HG03196 (cell line): ENCODE measurements at regions not wholly inside any gene's neighbourhood (a gene's known extent, or its start where the extent isn't known, plus 50 kb on each side); places are given as distances from the start of the nearest gene placed in this dataset.
"Not testable (repeated sequence)": the region's sequence is repeated elsewhere in the genome, so short reads cannot be mapped to it uniquely, and the experiment has no call there.

Experiments used
- ATAC-seq: cut with Tn5 transposase; IDR thresholded peaks from one replicate; pipeline ENCODE4 v1.9.1; 2021; ENCODE audit not compliant: unreplicated experiment

DNA sequence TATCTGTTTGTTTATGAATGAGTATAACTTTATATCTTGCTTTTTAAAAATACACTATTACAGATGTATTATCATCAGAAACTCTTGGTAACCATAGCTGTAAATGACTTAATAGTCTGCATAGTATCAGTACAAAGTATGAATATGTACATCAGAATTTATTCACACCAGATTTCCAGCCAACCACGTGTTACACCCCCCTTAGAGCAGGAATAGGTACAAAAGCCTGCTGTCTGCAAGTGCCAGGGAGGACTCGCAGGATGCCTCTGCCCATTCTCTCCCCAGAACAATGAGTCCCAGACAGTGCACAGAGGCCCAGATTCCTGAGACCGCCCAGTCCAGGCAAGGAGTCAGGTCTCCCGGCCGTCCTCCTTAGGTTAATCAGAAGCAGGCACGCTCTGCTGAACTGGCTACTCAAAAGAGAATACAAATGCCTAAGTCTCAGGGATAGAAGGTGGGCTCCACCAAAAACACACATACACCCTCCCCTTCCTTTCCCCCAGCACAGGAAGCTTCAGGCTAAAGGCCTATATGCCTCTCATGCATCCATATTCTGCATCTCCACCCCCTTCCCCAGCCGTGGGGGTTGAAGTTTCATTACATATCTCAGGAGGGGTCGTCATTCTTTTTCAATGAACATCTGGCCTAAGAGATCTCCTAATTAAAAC is 159.1 kb upstream of the CDH11 start:
- ATAC-seq: no peak

GRCh38 chr16:65279576-65279975 is 157.7 kb upstream of the CDH11 start:
- no peak for ATAC-seq

DNA sequence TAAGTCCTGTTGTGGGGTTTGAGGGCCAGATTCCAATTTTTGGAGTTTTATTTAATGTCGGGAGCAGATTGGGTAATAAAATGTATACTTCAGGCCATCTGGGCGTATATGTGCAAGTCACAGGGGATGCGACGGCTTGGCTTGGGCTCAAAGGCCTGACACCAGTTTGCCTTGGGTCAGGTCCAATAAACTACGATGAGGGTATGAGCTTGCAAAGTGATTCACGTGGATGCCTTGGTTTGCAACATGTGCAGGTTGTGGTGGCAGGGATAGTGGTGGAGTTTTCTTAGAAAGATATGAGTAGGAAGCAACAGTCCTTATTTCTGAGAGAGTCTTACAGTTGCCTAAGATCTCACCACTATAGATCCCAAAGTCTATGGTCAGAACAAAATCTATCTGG is 157.0 kb upstream of the CDH11 start:
- no peak for ATAC-seq

GRCh38 chr16:65274566-65274965 is 152.7 kb upstream of the CDH11 start:
- no peak for ATAC-seq

DNA sequence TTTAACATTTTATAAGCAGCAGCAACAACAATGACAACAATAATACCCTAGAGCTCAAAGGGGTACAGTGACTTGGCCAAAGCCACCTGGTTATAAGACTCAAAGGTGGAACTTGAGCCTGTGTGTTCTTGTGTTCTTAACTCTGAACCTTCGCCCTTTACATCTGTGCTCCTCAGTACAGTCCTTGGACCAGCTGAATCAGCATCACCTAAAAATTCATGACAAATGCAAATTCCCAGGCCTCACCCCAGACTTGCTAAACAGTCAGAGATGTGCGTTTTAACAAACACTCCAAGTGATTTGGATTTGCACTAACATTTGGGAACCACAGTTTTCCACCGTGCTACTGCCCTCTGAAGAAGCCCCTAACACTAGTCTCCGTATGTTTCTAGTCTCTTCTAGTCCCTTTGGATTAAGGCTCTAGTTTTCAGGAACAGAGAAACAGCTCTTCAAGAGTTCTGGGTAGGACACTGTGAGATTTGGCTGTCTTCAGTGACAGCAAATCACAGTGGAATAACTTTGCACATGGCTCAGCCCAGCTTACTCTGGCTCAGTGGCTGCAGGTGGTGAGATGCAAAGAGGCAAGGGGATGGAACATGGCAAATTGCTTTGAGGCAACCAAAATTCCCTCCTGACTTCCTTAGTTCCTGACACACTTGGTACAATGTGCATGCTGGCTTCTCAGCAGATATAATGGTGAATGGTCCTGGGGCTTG is 151.0 kb upstream of the CDH11 start:
- no peak for ATAC-seq

DNA sequence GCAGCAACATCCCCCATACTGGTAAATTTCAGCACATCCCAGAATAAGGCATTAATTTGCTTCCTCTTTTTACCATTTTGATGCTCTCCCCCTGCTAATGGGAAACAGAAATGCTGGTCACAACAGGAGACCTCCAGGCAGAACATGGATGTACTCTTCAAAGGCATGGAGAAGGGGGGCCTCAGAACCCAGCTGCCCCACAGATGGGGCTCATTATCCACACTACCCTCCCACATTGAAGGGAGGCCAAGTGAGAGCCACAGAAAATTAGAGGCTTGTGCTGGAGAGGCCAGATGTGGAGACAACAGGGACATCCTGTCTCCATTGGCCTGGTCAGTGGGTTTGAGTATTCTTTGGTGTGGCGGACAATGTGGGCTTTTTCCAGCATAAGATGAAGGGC is 150.1 kb upstream of the CDH11 start:
- ATAC-seq: no peak

DNA sequence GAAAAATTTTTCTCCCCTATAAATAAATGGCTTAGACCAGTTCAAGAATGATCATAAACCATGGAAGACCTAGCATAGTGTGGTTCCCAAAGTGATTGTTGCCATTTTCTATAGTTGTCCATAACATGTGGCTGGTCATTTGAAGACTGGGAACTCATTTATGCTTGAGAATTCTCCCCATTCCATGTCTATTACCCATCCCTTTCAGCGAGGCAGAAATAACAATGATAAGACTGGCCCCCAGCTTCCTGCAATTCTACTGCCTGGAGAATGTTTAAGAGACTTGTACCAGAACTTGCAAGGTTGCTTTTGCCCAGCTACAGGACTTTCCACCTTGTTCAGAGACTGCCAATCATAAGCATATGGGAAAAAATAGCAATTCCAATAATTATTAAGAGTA is 146.5 kb upstream of the CDH11 start:
- no peak for ATAC-seq

- ATAC-seq: no peak
Measured at GRCh38 chr16:65263896-65264295, 142.0 kb upstream of the CDH11 start.

GRCh38 chr16:65260746-65261145 is 138.9 kb upstream of the CDH11 start:
- no peak for ATAC-seq

- ATAC-seq: no peak
Measured at GRCh38 chr16:65254144-65254543, 132.3 kb upstream of the CDH11 start.

DNA sequence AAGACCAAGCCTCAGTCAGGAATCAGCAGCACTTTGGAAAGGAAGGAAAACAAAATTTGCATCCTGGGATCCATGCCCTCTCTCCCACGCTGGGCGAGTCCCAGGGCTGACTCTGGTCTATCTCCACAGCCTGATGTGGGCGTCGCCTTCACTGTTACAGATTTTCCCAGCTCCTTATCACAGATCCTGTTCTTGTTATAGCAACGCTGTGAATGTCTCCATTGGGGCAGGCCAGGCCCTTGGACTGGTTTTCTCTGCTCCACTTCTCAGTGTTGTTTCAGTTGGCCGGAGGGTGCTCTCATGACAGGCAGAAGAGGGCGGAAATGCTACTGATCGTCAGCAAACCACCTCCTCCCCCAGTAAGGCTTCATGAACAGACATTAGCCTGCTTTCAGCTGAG is 127.9 kb upstream of the CDH11 start:
- ATAC-seq: no peak

DNA sequence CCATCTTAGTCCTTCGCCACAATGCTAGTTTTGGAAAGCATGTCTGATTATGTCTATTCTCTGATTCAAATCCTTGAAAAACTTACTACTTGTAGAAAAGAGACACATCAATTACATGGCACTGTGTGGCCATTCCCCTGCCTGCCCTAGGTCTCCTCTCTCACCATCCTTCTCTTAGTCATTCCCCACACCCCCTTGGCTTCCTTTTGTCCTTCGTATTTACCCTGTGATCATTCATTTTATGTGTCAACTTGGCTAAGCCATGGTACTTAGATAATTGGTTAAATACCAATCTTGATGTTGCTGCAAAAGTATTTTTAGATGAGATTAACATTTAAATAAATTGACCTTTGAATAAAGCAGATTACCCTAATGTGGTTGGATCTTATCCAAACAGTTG is 122.9 kb upstream of the CDH11 start:
- ATAC-seq: no peak

DNA sequence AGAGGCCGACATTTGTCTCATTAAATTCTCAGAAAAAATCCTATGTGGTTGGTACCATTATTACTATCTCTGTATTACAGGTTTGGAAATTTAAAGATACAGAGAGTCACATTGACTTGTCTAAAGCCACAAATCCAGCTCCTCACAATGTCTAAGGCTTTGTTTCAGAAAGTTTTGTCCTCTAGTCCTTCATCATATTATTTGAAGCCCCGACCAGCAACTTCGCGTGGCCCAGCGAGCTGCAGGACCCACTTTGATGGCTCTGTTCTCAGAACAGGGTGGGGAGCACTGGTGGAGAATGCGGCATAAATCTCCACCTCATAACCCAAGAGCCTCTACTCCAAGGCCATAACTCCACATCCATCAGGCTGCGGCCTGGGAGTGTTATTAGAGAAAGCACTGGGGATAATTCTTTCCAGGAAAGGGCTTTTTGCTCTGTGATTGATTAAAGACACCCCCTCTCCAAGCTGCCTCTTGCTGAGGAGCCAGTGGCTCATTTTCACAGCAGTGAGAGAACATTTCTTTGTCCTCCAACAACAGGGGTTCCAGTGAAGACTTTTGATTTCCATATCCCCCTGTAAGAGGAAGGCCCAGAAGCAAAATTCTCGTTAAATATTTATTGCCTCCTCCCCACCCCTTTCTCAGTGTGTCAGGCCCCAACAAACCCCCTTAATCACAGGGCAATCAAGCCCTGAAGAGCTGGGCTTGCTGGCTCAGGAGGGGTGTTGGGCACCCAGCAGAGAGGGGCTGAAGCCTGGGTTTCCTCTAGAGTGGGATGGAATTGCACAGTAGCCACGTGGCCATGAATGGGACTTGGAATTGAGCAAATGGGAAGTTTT is 113.7 kb upstream of the CDH11 start:
- ATAC-seq: no peak

DNA sequence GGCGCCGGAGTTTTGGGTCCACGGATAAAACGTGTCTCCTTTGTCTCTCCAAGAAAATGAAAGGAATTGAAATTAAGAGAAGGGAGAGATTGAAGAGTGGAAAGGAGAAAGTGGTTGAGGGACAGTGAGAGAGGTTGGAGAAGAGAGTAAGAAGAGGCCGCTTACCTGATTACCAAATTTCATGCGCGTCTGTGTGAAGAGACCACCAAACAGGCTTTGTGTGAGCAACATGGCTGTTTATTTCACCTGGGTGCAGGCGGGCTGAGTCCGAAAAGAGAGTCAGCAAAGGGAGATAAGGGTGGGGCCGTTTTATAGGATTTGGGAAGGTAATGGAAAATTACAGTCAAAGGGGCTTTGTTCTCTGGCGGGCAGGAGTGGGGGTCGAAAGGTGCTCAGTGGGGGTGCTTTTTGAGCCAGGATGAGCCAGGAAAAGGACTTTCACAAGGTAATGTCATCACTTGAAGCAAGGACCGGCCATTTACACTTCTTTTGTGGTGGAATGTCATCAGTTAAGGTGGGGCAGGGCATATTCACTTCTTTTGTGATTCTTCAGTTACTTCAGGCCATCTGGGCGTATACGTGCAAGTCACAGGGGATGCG is 113.0 kb upstream of the CDH11 start:
- ATAC-seq: not testable (repeated sequence)

- ATAC-seq: no peak
Measured at GRCh38 chr16:65229191-65229662, 107.4 kb upstream of the CDH11 start.

- ATAC-seq: no peak
Measured at GRCh38 chr16:65227150-65227835, 105.4 kb upstream of the CDH11 start.

GRCh38 chr16:65226077-65226476 is 104.2 kb upstream of the CDH11 start:
- ATAC-seq: no peak

DNA sequence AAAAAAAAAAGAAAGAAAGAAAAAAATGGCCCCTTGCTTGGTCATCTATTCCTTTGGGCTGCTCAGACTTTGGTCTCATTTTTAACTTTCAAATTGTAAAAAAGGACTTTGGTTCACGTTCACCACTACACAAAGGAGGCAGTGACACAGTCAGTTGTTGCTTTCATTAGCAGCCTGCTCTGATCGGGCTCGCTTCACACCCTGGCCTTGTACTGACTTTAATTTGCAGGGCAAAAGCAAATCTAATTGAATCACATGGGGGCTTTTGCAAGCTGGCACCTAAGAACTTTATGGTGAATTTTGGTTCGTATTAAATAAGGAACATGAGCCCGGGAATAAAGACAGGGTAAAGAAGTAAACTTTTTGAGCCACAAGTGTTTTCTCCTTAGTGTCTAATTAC is 103.6 kb upstream of the CDH11 start:
- ATAC-seq: no peak

- ATAC-seq: no peak
Measured at GRCh38 chr16:65224994-65225393, 103.1 kb upstream of the CDH11 start.

GRCh38 chr16:65224471-65224870 is 102.6 kb upstream of the CDH11 start:
- ATAC-seq: no peak

GRCh38 chr16:65223335-65223734 is 101.5 kb upstream of the CDH11 start:
- ATAC-seq: no peak
